C1 segment of cervical spinal cord (tissue), 14 donors: ENCODE measurements at regions not wholly inside any gene's neighbourhood (a gene's known extent, or its start where the extent isn't known, plus 50 kb on each side); places are given as distances from the start of the nearest gene placed in this dataset.

ENCODE experiments used
- DNase-seq, 14 donors: peaks; one replicate each; lab custom pipeline; 2025; lab: John Stamatoyannopoulos, UW

DNA sequence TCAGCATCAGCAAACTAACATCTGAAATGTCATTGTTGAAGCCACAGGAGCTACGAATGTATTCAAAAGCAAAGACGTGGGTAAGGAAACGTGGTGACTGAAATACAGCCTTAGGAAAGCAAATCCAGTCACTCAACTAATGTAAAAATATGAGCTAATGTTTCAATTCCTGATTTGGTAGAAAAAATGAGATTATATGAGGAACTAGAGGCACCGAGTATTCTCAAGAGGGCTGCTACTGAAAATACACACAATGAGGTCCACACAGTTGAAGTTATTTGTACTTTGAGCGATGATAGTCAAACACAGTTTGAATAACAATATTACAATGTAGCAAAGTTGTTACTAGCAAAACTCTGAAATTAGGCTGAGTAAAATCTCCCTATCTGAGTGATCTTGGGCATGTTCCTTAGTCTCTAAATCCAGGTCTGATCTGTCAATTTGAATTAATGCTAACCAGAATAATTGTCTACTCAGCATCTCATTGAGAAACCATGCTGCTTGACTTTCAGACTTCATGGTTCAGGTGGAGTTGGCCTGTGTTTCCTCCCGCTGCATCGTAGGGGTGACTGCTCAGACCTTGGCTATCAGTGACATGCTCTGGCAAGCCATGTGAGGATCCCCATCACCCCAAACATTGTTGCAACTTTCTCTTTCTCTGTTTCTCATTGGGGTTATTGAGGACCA, 467.1 kb upstream of the SOX5 start:
- no peak for DNase-seq

DNA sequence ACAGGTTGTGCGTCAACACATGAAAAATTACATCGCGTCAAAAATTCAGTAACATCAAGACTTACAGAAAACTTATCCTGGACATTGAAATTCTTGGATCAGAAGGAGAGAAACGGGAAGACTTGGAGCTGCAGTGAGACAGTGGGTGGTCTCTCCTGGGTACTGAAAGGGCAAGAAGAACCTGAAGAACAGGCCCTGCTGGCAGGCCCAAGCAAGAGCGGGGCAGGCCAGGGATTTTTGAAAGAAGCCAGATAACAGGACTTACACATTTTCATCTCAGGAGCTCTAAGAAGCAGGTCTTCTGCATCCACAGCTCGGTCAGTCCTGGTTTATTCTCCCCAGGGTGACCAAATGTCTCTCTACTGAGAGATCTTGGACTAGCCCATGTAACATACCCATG, 466.5 kb upstream of the SOX5 start:
- DNase-seq, result no peak

DNA sequence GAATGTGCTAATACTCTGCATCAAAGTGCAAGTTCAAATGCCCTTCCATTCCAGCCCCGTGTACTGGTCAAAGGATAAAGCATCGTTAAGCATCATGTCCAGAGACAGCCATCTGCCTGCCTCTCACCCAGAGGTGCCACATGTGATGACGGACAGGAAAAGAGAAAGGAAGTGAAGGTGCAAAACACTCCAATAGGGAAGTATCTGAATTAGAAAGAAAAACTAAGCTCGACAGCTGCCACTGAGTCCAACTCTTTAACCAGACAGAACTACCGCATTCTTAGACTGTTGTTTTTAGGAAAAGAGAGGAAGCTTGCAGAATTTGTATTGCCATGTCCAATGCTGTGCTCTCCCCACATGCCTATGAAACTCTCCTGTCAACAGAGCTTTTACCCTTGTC, 465.0 kb upstream of the SOX5 start:
- DNase-seq, result no peak

DNA sequence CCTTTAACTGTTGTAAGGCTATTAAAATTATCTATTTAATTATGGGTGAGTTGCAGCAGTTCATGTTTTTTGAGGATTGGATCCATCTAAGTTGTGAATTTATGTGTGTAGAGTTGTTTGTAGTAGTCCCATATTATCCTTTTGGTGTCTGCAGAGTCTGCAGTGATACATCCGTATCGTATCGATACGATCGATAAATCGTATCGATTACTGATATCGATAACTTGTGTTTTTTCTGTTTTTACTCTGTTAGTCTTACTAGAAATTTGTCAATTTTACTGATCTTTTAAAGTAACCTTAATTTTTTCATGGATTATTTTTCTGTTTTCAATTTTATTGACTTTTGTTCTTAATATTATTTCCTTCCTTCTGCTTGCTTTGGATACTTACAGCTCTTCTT, 462.5 kb upstream of the SOX5 start:
- DNase-seq, result no peak

DNA sequence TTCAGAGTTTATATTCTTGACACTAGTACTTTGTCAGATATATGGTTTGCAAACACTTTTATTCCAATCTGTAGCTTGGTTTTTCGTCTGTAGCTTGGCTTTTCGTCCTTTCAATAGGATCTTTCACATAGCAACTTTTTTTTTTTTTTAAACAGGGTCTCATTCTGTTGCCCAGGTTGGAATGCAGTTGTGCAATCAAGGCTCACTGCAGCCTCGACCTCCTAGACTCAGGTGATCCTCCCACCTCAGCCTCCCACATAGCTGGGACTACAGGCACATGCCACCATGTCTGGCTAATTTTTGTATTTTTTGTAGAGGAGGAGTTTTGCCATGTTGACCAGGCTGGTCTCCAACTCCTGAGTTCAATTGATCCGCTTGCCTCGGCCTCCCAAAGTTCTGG, 460.4 kb upstream of the SOX5 start:
- DNase-seq, result no peak

DNA sequence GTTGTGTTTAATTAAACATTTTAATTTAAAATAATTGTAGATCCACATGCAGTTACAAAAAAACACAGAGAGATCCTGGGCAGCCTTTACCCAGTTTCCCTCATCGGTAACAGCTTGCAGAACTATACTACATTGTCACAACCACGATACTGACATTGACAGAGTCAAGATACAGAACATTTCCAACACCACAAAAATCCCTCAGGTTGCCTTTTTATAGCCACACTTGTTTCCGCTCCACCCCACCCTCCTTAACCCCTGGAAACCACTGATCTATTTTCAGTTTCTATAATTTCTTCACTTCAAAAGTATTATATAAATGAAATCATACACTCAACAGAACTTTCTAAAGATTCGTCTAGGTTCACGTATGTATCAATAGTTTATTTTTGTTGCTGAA, 458.8 kb upstream of the SOX5 start:
- no peak for DNase-seq

DNA sequence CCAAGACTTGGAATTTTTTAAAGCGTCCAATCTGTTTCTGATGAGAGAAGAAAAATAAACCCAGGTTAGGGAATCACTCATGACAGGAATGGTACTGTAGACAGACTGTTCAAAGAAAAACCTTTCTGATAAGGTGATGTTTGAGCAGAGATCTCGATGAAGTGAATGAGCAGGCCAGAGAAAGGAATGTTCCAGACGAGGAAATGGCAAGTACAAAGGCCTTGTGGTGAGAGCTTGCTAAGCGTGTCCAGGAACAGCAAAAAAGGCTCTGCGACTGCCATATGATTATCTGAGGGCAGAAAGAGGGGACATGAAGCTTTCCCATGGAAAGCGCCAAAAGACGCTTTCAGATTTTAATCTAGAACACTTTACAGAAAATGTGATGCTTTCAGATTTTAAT, 458.4 kb upstream of the SOX5 start:
- no peak for DNase-seq

DNA sequence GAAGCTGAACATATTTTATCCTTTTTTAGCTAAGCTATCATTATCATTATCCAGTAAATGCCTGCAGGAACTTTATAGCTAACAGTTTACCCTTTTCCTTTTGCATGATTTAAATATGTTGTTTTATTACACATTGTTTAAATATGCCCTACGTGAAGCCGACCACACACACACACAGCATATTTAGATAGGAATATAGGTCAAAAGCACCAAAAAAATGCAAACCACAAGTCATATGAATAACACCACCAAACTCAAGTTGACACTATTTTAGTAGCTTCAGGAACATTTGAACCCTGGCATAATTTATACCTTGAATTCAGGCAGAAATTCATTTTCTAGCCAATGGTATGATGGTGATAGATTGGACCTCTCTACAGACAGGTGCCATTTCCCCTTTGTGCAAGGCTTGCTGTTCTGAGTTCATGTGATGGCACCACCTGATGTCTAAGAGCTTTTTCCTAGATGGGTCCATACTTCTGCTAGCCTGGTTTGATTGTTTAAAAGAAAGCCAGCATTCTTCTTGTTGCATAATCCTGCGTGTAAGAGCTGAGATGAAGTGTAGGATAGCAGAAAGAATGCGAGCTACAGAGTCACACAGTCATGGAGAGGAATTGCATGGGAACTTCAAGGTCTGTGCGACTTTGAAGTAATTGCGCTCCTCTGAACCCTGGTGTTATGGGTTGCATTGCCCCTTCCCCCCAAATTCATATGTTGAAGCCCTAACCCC, 454.8 kb upstream of the SOX5 start:
- DNase-seq, result no peak

DNA sequence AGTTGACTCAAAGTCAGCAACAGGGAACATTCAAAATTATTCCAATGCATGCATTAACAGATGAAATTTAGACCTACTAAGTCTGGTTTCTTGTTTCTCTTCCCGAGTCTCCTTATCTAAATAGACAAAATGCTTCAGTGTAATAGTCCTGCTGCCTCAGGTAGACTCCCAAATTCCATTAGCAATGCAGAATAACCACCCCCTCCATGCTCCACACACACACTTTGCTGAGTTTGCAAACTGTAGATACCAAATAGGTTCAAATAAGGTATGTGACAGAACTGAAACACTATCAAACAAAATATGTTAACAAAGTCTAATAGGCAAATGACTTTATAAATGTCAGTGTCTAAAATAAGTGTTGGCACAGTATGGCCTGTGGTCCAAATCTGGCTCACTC, 451.1 kb upstream of the SOX5 start:
- no peak for DNase-seq

DNA sequence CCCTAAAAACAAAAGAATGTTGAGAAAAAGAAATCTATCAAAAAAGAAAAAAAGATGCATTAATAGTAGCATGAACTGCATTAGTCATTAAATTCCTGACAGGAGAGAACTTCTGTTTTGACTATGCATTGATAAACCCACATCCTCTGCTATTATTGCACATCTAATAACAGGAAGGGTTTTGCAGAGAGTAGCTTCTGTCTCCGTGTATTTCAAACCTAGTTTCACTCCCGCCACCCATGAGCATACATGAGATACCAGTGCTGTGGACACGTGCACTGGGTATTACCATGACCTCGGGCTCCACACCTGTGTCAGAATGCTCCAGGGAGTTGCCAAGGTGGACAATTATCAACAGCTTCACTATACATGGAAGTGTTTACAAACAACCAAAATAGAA, 449.1 kb upstream of the SOX5 start:
- DNase-seq, result no peak

DNA sequence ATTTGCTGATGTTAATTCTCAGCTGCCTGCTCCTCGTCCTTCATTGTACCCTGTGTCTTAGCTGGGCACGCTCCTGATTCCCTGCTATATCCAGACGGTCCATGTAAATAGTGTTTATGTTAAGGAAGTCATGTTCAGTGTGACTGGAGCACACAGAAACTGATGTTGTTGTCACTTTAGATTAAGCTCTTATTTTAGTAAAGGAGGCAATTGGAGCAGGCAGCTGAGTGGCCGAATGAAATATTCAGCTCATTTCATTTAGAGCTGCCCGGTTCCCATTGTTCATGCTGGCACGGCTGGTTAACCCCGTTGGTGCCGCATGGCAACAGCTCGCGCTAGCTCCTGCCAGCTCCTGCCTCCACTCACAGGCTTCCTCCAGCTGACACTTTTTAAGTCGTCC, 446.8 kb upstream of the SOX5 start:
- DNase-seq, result peak in 1 of 14 donors; percentile 17

DNA sequence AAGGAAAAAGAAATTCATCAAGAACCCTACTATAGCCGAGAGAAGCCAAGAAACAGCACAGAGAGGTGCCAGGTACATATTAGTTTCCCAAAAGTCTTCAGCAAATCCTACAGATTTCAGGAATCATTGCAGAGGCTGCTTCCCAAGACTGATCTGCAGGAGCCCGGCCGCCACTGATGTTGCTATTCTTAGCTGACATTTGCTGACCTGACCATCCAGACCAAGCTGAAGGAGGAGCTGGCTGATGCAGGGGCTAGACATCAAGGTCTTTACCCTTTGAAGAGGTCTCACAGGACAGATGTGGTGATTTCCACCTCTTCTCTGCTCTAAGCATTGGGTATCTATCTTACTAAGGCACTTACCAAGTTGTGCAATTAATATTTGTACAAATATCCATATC, 444.8 kb upstream of the SOX5 start:
- DNase-seq, result no peak

DNA sequence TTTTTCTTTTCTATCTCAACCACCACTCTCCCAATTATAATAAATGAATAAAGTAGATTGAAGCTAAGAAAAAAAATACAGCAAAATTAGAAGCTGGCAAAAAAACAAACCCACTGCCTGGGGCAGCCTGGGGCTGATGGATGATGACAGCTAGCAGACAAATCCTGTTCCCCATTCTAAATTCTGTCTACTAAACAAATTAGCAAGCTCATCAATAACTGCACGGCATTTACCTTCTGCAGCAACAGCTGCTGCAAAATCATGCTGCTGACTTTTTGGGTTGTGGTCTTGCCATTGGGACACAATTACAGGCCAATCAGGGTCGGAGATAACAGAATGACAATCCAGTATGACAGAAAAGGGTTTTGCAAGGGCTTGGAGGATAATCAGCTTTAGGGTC, 443.6 kb upstream of the SOX5 start:
- DNase-seq, result no peak

DNA sequence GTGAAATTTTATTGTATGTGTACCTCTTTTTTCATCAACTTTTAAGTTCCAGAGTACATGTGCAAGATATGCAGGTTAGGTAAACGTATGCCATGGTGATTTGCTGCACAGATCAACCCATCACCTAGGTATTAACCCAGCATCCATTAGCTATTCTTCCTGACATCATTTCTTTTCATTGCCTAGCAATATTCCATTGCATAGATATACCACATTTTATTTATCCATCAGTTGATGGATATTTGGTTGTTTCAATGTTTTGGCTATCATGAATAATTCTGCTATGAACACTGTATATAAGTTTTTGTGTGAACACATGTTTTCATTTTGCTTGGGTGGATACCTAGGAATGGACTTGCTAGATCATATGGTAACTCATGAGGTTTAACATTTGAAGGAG, 439.9 kb upstream of the SOX5 start:
- DNase-seq, result no peak

DNA sequence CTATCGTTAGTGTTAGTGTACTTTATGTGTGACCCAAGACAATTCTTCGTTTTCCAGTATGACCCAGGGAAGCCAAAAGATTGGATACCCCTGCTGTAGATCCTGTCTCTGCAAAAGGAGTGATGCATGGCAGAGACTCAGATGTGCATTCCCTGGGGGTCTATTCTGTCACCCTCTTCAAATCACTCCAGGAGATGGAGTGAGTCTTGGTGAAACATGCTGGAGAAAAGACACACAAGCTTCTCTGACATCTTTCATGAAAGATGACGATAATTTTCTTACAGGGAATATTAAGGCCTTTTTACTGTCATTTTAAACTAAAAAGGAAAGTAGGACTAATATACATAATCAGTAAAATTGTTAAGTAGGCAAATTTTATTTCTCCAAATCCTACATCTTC, 437.9 kb upstream of the SOX5 start:
- no peak for DNase-seq

DNA sequence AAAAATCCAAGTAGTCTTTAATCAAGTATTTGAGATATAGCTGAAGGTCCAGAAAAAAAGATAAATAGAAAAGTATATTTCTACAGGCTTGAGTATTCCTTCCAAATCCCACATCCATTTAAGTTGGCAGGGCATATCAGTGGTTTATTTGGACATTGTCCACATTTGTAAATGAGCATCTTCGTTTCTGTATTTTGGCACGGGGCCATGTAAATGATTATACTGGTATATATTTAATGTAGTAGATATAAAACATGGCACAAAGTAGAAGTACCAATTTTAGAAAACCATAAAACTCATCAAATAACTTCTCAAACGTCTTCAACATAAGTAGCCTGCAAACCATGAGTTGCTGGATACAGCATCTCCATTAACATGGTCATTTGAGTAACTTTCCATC, 437.4 kb upstream of the SOX5 start:
- no peak for DNase-seq

DNA sequence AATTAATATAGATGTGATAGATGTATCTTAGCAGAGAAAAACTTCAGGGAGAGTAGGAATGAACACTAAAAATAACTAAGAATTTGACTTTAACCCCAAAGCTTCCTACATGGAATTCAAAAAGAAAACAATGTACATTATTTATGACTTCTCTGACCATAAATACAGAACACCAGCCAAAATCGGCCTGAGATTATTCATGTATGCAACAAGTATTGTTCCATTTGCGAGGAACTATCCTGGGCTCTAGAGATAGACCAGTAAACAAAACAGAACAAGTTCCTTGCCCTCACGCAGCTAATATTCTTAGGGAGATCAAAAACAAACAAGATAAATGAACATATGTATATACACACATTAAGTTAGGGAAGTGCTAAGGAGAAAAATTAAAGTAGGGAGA, 432.3 kb upstream of the SOX5 start:
- DNase-seq, result no peak

DNA sequence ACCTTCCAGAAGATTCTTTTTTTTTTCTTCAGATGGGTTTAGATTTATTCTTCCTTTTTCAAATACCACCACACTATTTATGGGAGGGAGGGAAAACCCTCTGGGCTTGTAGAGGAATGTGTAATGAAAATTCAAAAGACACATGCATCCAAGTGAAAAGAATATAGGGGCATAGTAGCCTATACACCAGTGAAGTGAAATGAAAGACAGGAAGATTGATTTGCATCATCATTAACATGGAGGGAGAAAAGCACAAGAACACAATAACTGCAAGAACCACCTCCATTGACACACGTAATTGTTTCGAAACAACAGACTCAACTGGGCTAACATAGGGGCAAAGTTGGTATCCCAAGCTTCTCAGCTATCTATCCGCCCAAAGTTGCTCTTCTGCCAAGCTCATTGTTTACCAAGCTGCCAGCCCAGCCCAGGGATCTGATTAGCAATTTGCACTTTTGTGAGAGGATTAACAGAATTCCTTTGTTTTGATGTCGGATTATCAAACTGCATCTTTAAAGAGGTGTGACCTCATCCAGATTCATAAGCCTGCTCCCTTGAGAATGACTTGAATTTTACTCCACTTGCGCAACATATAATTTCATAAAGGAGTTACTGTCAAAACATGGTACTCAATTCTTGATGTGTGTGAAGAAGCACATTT, 430.5 kb upstream of the SOX5 start:
- DNase-seq, result no peak

DNA sequence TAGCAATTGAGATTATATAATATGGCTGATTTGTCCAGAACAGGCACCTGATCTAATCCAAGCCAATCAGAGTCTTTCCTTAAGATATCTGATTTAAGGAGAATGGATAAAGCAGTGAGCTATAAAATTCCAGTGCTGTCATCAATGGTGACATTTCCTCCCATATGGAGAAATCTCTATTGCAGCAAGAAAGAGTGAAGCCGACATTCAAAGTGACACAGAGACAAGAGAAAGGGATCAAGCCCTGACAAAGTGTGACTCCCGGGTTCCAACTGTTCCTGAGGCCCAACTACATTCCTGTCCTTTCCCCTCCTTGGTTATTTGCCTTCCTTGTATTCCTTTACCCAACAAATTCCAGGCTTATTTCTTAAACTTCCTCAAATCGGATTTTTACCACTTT, 430.0 kb upstream of the SOX5 start:
- no peak for DNase-seq

DNA sequence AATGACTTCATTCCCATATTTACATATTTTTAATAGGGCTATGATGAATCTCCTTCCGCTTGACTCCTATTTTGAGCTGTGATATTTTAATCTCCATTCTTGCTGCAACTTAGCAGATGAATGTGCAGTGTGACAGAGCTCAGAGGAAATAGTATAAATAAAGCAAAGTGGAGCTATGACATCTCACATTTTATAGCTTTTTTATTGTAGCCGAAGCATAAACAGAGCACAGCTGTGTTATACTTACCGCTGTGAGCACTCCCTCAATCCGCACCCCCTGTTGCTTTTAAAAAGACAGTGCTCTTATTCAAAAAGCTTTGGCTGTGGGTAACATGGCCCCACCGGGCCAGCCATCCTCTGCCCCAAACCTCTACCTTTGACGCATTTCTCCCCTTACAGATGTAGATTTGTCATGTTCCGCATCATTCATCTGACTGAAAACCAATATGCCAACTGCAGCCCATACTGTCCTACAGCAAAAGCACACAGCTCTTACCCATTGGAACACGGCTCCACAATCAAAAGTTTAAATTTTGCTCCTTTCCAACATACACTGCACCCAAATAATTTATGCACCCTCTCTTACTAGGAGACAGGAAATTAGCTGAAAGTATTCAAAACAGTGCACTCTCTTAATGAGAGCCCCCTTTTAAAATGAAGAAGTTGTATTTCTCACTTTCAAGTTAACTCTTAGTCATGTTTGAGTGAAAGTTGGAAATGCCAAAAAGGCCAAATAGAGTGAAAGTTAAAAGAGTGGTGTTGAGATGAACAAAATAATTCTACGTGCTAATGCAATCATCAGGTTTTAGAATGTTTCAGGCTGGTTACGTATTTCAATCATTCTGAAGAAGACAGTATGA, 429.3 kb upstream of the SOX5 start:
- DNase-seq, result no peak

DNA sequence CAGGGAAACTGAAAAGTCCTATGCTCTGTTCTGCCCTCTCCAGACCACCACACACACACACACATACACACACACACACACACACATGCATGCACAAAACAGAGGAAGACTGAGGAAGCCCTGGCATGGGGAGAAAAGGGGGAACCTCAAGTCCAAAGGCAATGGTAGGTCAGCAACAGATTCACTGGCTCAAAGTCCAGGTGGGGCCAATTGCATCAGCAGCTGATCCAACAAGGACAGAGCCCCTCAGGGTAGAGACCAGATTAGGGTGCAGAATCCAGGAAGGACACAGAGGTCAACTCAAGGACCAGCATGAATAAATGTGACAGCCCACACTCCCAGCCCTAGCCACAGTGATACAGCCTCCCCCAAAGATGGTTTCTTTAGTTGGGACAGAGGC, 425.0 kb upstream of the SOX5 start:
- DNase-seq, result no peak

DNA sequence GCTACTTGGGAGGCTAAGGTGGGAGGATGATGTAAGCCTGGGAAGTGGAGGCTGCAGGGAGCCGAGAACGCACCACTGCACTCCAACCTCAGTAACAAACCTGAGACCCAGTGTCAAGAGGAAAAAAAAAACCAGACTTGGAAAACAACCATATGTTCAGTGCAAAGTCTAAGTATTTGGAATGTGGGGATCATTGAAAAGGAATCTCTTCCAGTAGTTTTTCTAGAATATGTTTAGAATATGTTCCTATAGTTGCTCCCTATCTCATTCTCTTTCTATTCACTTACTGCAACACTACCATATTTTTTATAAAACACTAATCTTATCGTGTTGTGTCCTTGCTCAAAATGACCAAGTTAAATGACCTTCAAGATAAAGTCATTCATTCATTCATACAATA, 423.5 kb upstream of the SOX5 start:
- DNase-seq, result no peak
